Caco-2 (cell line): ENCODE measurements at regions not wholly inside any gene's neighbourhood (a gene's known extent, or its start where the extent isn't known, plus 50 kb on each side); places are given as distances from the start of the nearest gene placed in this dataset.

Experiments
- BruUV-seq: library from RNA; stranded (reverse); fragments of 400-500 nt; replicated peaks from 2 replicates; lab custom pipeline; 2021; lab: Mats Ljungman, UMichigan
- CTCF ChIA-PET: fragments of 300-600 bp; sonication (Branson Sonifier 250); formaldehyde crosslinking; loops from one replicate; lab custom pipeline; 2022; ENCODE audit warnings: antibody characterized with exemption; lab: Charles Lee
- POLR2A ChIA-PET: fragments of 300-600 bp; sonication (Branson Sonifier 250); formaldehyde crosslinking; loops from one replicate; lab custom pipeline; 2022; ENCODE audit warnings: antibody characterized with exemption; lab: Charles Lee
- DNase-seq, 2 experiments: peaks; one replicate each; pipeline versions ENCODE4 v3.0.0 to v3.0.0-alpha.2; 2020 to 2022
- H3K27me3 ChIP-seq: replicated peaks from 2 replicates; pipeline ENCODE4 v1.6.0; 2011; ENCODE audit warnings: low read length; ENCODE audit not compliant: control insufficient read depth, insufficient read depth
- H3K36me3 ChIP-seq: 2 replicates; pipeline ENCODE4 v1.5.1; 2011; ENCODE audit warnings: low read length; ENCODE audit not compliant: control insufficient read depth, insufficient read depth
- H3K4me1 ChIP-seq: fragments of 250-450 bp; sonication (Bioruptor Pico); 2 replicates; pipeline ENCODE4 v1.5.1; 2020; ENCODE audit warnings: mild to moderate bottlenecking
- H3K4me3 ChIP-seq: 2 replicates; pipeline ENCODE4 v1.5.1; 2011; ENCODE audit warnings: low read depth, mild to moderate bottlenecking, control low read depth, low read length
- H3K9me3 ChIP-seq: fragments of 250-450 bp; sonication (Bioruptor Pico); 2 replicates; pipeline ENCODE4 v1.5.1; 2020; ENCODE audit warnings: mild to moderate bottlenecking, moderate library complexity
- H3K27ac Mint-ChIP-seq: one replicate; pipeline ENCODE4 v1.8.0; 2022; ENCODE audit warnings: mixed read lengths; ENCODE audit not compliant: unreplicated experiment
- H3K27me3 Mint-ChIP-seq: one replicate; pipeline ENCODE4 v1.8.0; 2022; ENCODE audit warnings: mixed read lengths; ENCODE audit not compliant: insufficient read depth, unreplicated experiment
- H3K36me3 Mint-ChIP-seq: one replicate; pipeline ENCODE4 v1.8.0; 2022; ENCODE audit warnings: mild to moderate bottlenecking, mixed read lengths; ENCODE audit not compliant: insufficient read depth, unreplicated experiment
- H3K4me1 Mint-ChIP-seq: one replicate; pipeline ENCODE4 v1.8.0; 2022; ENCODE audit warnings: low read depth, mixed read lengths; ENCODE audit not compliant: unreplicated experiment
- H3K4me3 Mint-ChIP-seq: one replicate; pipeline ENCODE4 v1.8.0; 2022; ENCODE audit warnings: mild to moderate bottlenecking, moderate library complexity, mixed read lengths; ENCODE audit not compliant: unreplicated experiment
- H3K9me3 Mint-ChIP-seq: one replicate; pipeline ENCODE4 v1.8.0; 2022; ENCODE audit warnings: mixed read lengths; ENCODE audit not compliant: unreplicated experiment
- intact Hi-C: fragments of 100-400 bp; cut with micrococcal nuclease; formaldehyde crosslinking; loops from one replicate; pipeline ENCODE4 v1.10.0; 2022; ENCODE audit not compliant: unreplicated experiment
- TF ChIP-seq, protein P1 (sequence below), 2 experiments: fragments of 200-600 bp in 1 of 2; IDR thresholded peaks; 1 replicate in 1 of 2; 2 replicates in 1 of 2; pipeline versions ENCODE4 v1.5.1 to v1.8.0; 2011 to 2022; ENCODE audit warnings: antibody characterized with exemption in 1 of 2, control low read depth in 1 of 2, inconsistent platforms in 1 of 2, low read depth in 1 of 2, low read length in 1 of 2, mild to moderate bottlenecking in 1 of 2, moderate library complexity in 1 of 2; ENCODE audit not compliant: insufficient read depth in 1 of 2, severe bottlenecking in 1 of 2, unreplicated experiment in 1 of 2

GRCh38 chr6:40678941-40679340 lies 91.8 kb upstream of the LRFN2 start:
- Mint-ChIP-seq H3K4me1 (no peaks in the 10 kb centered on the region), H3K27me3 (peaks cover 22% of the 10 kb centered on the region), H3K9me3 (no peaks in the 10 kb centered on the region), H3K4me3 (no peak overlapping the region), H3K36me3 (no peaks in the 10 kb centered on the region), H3K27ac (no peak overlapping the region)
- H3K27me3 ChIP-seq, result no peaks in the 10 kb centered on the region; the same call in 1 of the 2 replicates
- BruUV-seq, result no TSS peak
- TF ChIP-seq, protein P1, sequence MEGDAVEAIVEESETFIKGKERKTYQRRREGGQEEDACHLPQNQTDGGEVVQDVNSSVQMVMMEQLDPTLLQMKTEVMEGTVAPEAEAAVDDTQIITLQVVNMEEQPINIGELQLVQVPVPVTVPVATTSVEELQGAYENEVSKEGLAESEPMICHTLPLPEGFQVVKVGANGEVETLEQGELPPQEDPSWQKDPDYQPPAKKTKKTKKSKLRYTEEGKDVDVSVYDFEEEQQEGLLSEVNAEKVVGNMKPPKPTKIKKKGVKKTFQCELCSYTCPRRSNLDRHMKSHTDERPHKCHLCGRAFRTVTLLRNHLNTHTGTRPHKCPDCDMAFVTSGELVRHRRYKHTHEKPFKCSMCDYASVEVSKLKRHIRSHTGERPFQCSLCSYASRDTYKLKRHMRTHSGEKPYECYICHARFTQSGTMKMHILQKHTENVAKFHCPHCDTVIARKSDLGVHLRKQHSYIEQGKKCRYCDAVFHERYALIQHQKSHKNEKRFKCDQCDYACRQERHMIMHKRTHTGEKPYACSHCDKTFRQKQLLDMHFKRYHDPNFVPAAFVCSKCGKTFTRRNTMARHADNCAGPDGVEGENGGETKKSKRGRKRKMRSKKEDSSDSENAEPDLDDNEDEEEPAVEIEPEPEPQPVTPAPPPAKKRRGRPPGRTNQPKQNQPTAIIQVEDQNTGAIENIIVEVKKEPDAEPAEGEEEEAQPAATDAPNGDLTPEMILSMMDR (IDR thresholded peaks at IDR 0.05; ENCODE audit: insufficient read depth in 1 of 2, low read depth in 1 of 2, low read length in 1 of 2, severe bottlenecking in 1 of 2, unreplicated experiment in 1 of 2), result no peak
- POLR2A ChIA-PET, result no interaction called here
- intact Hi-C loops, result no loop called here
- H3K9me3 ChIP-seq, result no peaks in the 10 kb centered on the region
- no peaks in the 10 kb centered on the region for H3K36me3 ChIP-seq
- CTCF ChIA-PET, result no interaction called here
- no peak for DNase-seq
- no peaks in the 10 kb centered on the region for H3K4me1 ChIP-seq
- H3K4me3 ChIP-seq, result no peak overlapping the region

GRCh38 chr6:40674170-40674569 lies 87.0 kb upstream of the LRFN2 start:
- no peaks in the 10 kb centered on the region for H3K27me3 ChIP-seq
- no TSS peak for BruUV-seq
- H3K4me3 Mint-ChIP-seq, result no peak overlapping the region
- no peaks in the 10 kb centered on the region; the same call in 1 of the 2 replicates for H3K9me3 ChIP-seq
- peaks cover 11% of the 10 kb centered on the region for H3K27me3 Mint-ChIP-seq
- no peak overlapping the region for H3K27ac Mint-ChIP-seq
- no peaks in the 10 kb centered on the region; the same call in 1 of the 2 replicates for H3K4me1 ChIP-seq
- ChIA-PET CTCF (no interaction called here), POLR2A (no interaction called here)
- H3K36me3 ChIP-seq, result no peaks in the 10 kb centered on the region
- DNase-seq, result no peak
- TF ChIP-seq, protein P1 (IDR thresholded peaks at IDR 0.05; ENCODE audit: insufficient read depth in 1 of 2, low read depth in 1 of 2, low read length in 1 of 2, severe bottlenecking in 1 of 2, unreplicated experiment in 1 of 2), result no peak
- H3K9me3 Mint-ChIP-seq, result no peaks in the 10 kb centered on the region
- intact Hi-C loops, result no loop called here
- no peaks in the 10 kb centered on the region for H3K36me3 Mint-ChIP-seq
- no peak overlapping the region for H3K4me3 ChIP-seq
- H3K4me1 Mint-ChIP-seq, result no peaks in the 10 kb centered on the region

DNA sequence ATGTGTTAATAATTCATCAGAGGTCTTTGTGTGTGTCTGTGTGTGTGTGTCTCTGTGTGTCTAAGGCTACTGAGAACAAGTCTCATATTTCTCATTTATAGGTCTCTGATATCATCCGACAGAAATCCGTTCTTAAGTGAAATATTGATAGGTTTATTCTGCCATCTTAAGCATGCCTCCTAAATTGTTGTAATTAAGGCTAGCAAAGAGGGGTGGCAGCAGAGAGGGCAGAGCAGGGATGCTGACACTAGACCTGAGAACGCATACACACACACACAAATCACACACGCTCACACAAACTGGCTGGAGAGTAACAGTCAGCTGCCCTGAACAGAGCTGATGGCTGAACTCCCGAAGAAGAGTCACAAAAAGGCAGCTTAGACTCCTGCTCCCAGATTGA lies 84.9 kb upstream of the LRFN2 start:
- Histone ChIP-seq H3K9me3 (no peaks in the 10 kb centered on the region; the same call in 1 of the 2 replicates), H3K36me3 (no peaks in the 10 kb centered on the region), H3K4me1 (no peaks in the 10 kb centered on the region; the same call in 1 of the 2 replicates), H3K27me3 (no peaks in the 10 kb centered on the region), H3K4me3 (no peak overlapping the region)
- H3K4me3 Mint-ChIP-seq, result no peak overlapping the region
- CTCF ChIA-PET, result no interaction called here
- no peaks in the 10 kb centered on the region for H3K36me3 Mint-ChIP-seq
- H3K4me1 Mint-ChIP-seq, result no peaks in the 10 kb centered on the region
- no peaks in the 10 kb centered on the region for H3K9me3 Mint-ChIP-seq
- TF ChIP-seq, protein P1 (IDR thresholded peaks at IDR 0.05; ENCODE audit: insufficient read depth in 1 of 2, low read depth in 1 of 2, low read length in 1 of 2, severe bottlenecking in 1 of 2, unreplicated experiment in 1 of 2), result no peak
- peaks cover 11% of the 10 kb centered on the region for H3K27me3 Mint-ChIP-seq
- POLR2A ChIA-PET, result no interaction called here
- BruUV-seq, result no TSS peak
- DNase-seq, result no peak
- H3K27ac Mint-ChIP-seq, result no peak overlapping the region
- intact Hi-C loops, result no loop called here
